ENCODE measurements at regions not wholly inside any gene's neighbourhood (a gene's known extent, or its start where the extent isn't known, plus 50 kb on each side); places are given as distances from the start of the nearest gene placed in this dataset.

GRCh38 chr1:25021591-25022215 is 91.6 kb upstream of the RUNX3 start:
- Histone ChIP-seq H3K4me1 (ENCODE audit: control insufficient read depth, insufficient read depth, low read length) (peaks cover 11% of the 10 kb centered on the region), H3K9ac (ENCODE audit: low read depth, low read length) (no peak overlapping the region), H3K36me3 (ENCODE audit: control insufficient read depth, insufficient read depth, low read length) (no peaks in the 10 kb centered on the region), H3K4me3 (ENCODE audit: low read depth, low read length) (no peak overlapping the region), H3K27me3 (ENCODE audit: control insufficient read depth, insufficient read depth, low read length) (no peaks in the 10 kb centered on the region), H3K9me3 (ENCODE audit: control insufficient read depth, insufficient read depth, low read length) (no peaks in the 10 kb centered on the region)

GRCh38 chr1:25020851-25021590 is 90.9 kb upstream of the RUNX3 start:
- H3K4me3 ChIP-seq (ENCODE audit: low read depth, low read length) = no peak overlapping the region
- H3K9ac ChIP-seq (ENCODE audit: low read depth, low read length) = no peak overlapping the region
- H3K27me3 ChIP-seq (ENCODE audit: control insufficient read depth, insufficient read depth, low read length) = no peaks in the 10 kb centered on the region
- no peaks in the 10 kb centered on the region for H3K9me3 ChIP-seq (ENCODE audit: control insufficient read depth, insufficient read depth, low read length)
- no peaks in the 10 kb centered on the region for H3K36me3 ChIP-seq (ENCODE audit: control insufficient read depth, insufficient read depth, low read length)
- peaks cover 11% of the 10 kb centered on the region for H3K4me1 ChIP-seq (ENCODE audit: control insufficient read depth, insufficient read depth, low read length)

- Histone ChIP-seq H3K27me3 (ENCODE audit: control insufficient read depth, insufficient read depth, low read length) (no peaks in the 10 kb centered on the region), H3K4me3 (ENCODE audit: low read depth, low read length) (no peak overlapping the region), H3K9ac (ENCODE audit: low read depth, low read length) (no peak overlapping the region), H3K4me1 (ENCODE audit: control insufficient read depth, insufficient read depth, low read length) (peaks cover 11% of the 10 kb centered on the region), H3K36me3 (ENCODE audit: control insufficient read depth, insufficient read depth, low read length) (no peaks in the 10 kb centered on the region), H3K9me3 (ENCODE audit: control insufficient read depth, insufficient read depth, low read length) (no peaks in the 10 kb centered on the region)
Observed at GRCh38 chr1:25020173-25020845, 90.2 kb upstream of the RUNX3 start.

- Histone ChIP-seq H3K4me1 (ENCODE audit: control insufficient read depth, insufficient read depth, low read length) (peaks cover 11% of the 10 kb centered on the region), H3K9ac (ENCODE audit: low read depth, low read length) (no peak overlapping the region), H3K4me3 (ENCODE audit: low read depth, low read length) (no peak overlapping the region)
Observed at GRCh38 chr1:25019337-25020172, 89.5 kb upstream of the RUNX3 start.

GRCh38 chr1:25018943-25019336 is 88.9 kb upstream of the RUNX3 start:
- no peak overlapping the region for H3K4me3 ChIP-seq (ENCODE audit: low read depth, low read length)
- no peaks in the 10 kb centered on the region for H3K27me3 ChIP-seq (ENCODE audit: control insufficient read depth, insufficient read depth, low read length)
- no peaks in the 10 kb centered on the region for H3K36me3 ChIP-seq (ENCODE audit: control insufficient read depth, insufficient read depth, low read length)
- H3K9ac ChIP-seq (ENCODE audit: low read depth, low read length) = no peak overlapping the region
- no peaks in the 10 kb centered on the region for H3K9me3 ChIP-seq (ENCODE audit: control insufficient read depth, insufficient read depth, low read length)
- peaks cover 11% of the 10 kb centered on the region for H3K4me1 ChIP-seq (ENCODE audit: control insufficient read depth, insufficient read depth, low read length)

More at GRCh38 chr1:25019337-25020172, 89.5 kb upstream of the RUNX3 start:
- Histone ChIP-seq H3K27me3 (ENCODE audit: control insufficient read depth, insufficient read depth, low read length) (no peaks in the 10 kb centered on the region), H3K9me3 (ENCODE audit: control insufficient read depth, insufficient read depth, low read length) (no peaks in the 10 kb centered on the region), H3K36me3 (ENCODE audit: control insufficient read depth, insufficient read depth, low read length) (no peaks in the 10 kb centered on the region)

GRCh38 chr1:25018110-25018735 is 88.1 kb upstream of the RUNX3 start:
- no peak overlapping the region for H3K9ac ChIP-seq (ENCODE audit: low read depth, low read length)
- H3K9me3 ChIP-seq (ENCODE audit: control insufficient read depth, insufficient read depth, low read length) = no peaks in the 10 kb centered on the region
- peaks cover 10% of the 10 kb centered on the region for H3K4me1 ChIP-seq (ENCODE audit: control insufficient read depth, insufficient read depth, low read length)
- no peak overlapping the region for H3K4me3 ChIP-seq (ENCODE audit: low read depth, low read length)
- H3K27me3 ChIP-seq (ENCODE audit: control insufficient read depth, insufficient read depth, low read length) = no peaks in the 10 kb centered on the region
- H3K36me3 ChIP-seq (ENCODE audit: control insufficient read depth, insufficient read depth, low read length) = no peaks in the 10 kb centered on the region

- Histone ChIP-seq H3K27me3 (ENCODE audit: control insufficient read depth, insufficient read depth, low read length) (no peaks in the 10 kb centered on the region), H3K9me3 (ENCODE audit: control insufficient read depth, insufficient read depth, low read length) (no peaks in the 10 kb centered on the region), H3K4me1 (ENCODE audit: control insufficient read depth, insufficient read depth, low read length) (peaks cover 6% of the 10 kb centered on the region), H3K4me3 (ENCODE audit: low read depth, low read length) (no peak overlapping the region), H3K36me3 (ENCODE audit: control insufficient read depth, insufficient read depth, low read length) (no peaks in the 10 kb centered on the region), H3K9ac (ENCODE audit: low read depth, low read length) (no peak overlapping the region)
Observed at GRCh38 chr1:25017436-25018109, 87.5 kb upstream of the RUNX3 start.

- Histone ChIP-seq H3K4me1 (ENCODE audit: control insufficient read depth, insufficient read depth, low read length) (peaks cover 3% of the 10 kb centered on the region), H3K36me3 (ENCODE audit: control insufficient read depth, insufficient read depth, low read length) (no peaks in the 10 kb centered on the region), H3K27me3 (ENCODE audit: control insufficient read depth, insufficient read depth, low read length) (no peaks in the 10 kb centered on the region), H3K9ac (ENCODE audit: low read depth, low read length) (no peak overlapping the region), H3K9me3 (ENCODE audit: control insufficient read depth, insufficient read depth, low read length) (no peaks in the 10 kb centered on the region), H3K4me3 (ENCODE audit: low read depth, low read length) (no peak overlapping the region)
Observed at GRCh38 chr1:25012966-25013962, 83.2 kb upstream of the RUNX3 start.

GRCh38 chr1:25011943-25012638 is 82.0 kb upstream of the RUNX3 start:
- Histone ChIP-seq H3K27me3 (ENCODE audit: control insufficient read depth, insufficient read depth, low read length) (no peaks in the 10 kb centered on the region), H3K4me1 (ENCODE audit: control insufficient read depth, insufficient read depth, low read length) (peaks cover 3% of the 10 kb centered on the region), H3K36me3 (ENCODE audit: control insufficient read depth, insufficient read depth, low read length) (no peaks in the 10 kb centered on the region), H3K4me3 (ENCODE audit: low read depth, low read length) (no peak overlapping the region), H3K9me3 (ENCODE audit: control insufficient read depth, insufficient read depth, low read length) (no peaks in the 10 kb centered on the region), H3K9ac (ENCODE audit: low read depth, low read length) (no peak overlapping the region)

- Histone ChIP-seq H3K27me3 (ENCODE audit: control insufficient read depth, insufficient read depth, low read length) (no peaks in the 10 kb centered on the region), H3K36me3 (ENCODE audit: control insufficient read depth, insufficient read depth, low read length) (no peaks in the 10 kb centered on the region)
Observed at GRCh38 chr1:25011275-25011674, 81.2 kb upstream of the RUNX3 start.

More at GRCh38 chr1:25011275-25011674, 81.2 kb upstream of the RUNX3 start:
- Histone ChIP-seq H3K4me3 (ENCODE audit: low read depth, low read length) (no peak overlapping the region), H3K9me3 (ENCODE audit: control insufficient read depth, insufficient read depth, low read length) (no peaks in the 10 kb centered on the region), H3K9ac (ENCODE audit: low read depth, low read length) (no peak overlapping the region), H3K4me1 (ENCODE audit: control insufficient read depth, insufficient read depth, low read length) (peaks cover 3% of the 10 kb centered on the region)
